Left renal cortex interstitium (tissue), 4 donors: ENCODE measurements at regions not wholly inside any gene's neighbourhood (a gene's known extent, or its start where the extent isn't known, plus 50 kb on each side); places are given as distances from the start of the nearest gene placed in this dataset.

ENCODE experiments used
- DNase-seq, 4 donors: peaks; one replicate each; pipeline ENCODE4 v3.0.0-alpha.2; 2013; ENCODE audit warnings: low read depth in 4 of 4, low spot score in 2 of 4, missing footprints in 1 of 4

DNA sequence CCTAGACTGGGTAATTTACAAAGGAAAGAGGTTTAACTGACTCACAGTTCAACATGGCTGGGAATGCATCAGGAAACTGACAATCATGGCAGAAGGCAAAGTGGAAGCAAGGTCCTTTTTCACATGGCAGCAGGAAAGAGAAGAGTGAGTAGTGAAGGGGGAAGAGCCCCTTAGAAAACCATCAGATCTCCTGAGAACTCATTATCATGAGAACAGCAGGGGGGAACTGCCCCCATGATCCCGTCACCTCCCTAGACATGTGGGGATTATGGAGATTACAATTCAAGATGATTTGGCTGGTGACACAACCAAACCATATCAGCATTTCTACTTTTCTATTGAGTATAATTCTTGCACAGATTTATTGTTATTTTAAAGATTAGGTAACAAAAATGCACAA, 822.1 kb upstream of the FLRT2 start:
- no peak for DNase-seq

DNA sequence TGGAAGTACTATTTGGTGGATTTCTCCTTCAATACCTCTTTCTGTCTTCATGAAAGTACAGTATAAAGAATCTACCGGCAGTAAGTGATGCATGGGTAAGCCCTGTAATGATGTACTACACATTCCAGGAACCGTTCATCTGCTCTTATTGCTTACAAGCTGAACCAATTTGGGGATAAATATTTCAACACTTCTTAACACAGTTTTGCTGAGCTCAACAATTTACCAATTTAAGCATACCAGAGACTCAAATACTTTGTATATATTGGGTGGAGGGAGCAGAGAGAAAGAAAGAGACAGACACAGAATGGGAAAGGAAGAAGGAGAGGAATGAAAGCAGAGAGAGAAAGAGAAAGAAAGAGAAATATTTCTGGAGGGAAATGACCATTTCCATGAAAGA, 821.1 kb upstream of the FLRT2 start:
- DNase-seq, result no peak

DNA sequence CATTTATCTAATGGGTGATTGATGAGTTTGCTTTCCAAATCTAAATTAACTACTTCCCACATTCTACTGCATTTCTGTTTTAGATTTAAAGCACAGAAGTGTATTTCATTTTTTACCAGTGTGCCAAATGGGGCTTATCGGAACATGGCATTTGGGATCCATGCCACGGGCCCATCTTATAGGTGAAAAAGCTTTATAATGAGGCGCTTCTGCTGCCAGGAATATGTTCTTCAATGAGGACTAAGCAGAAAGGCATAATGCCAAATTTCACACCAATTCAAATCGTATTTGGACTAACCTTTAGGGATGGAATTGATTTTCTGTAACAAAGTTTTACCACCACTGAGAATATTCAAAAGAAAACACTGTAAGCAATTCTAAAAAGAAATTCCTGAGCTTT, 803.5 kb upstream of the FLRT2 start:
- no peak for DNase-seq

DNA sequence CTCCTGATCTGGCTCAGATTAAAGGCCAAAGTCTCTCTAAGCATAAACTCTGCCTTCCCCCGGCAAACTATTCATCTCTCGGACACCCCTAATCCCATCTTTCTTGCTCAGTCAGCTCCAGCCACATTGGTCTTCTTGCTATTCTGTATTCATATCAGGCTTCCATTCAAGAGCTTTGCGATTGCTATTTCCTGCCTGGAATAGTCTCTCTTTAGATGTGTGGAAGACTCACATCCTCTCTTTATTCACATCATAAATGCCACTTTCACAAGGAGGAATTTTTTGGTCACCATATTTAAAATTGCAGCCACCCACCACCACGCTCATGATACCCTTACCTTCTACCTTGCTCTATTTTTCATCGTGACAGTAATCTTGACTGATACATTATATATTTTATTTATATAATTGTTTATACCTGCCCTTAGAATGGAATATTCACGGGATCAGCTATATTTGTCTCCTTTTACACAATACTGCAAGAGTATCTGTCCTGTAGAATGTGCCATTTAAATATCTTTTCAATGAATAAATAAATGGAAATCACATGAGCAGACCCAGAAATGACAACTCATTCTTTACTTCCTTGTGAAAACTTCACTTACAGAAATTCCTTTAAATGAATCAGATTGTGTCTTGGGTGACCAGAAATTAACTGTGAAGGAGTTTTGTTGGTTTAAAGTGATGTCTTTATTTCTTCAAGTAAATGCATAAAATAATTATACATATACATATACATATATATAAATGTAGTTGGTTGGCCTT, 780.6 kb upstream of the FLRT2 start:
- no peak for DNase-seq

DNA sequence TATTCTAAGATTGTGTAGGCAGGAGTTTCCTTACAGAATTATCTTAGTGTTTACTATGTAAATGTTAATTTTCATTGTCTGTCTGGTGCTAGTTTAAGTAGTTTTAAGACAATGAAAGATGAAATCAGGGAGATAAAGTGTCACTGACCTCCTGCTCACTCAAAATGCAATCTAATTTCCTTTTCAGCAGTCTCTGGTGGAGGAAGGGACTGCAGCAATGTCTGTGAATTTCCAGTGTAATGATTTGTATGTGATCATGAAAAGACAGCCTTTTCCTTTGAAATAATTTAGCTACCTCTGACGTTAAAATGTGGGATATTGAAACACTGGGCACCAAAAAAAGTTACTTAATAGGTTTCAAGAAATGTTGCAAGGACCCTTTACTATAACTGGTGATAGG, 779.7 kb upstream of the FLRT2 start:
- DNase-seq, result no peak

DNA sequence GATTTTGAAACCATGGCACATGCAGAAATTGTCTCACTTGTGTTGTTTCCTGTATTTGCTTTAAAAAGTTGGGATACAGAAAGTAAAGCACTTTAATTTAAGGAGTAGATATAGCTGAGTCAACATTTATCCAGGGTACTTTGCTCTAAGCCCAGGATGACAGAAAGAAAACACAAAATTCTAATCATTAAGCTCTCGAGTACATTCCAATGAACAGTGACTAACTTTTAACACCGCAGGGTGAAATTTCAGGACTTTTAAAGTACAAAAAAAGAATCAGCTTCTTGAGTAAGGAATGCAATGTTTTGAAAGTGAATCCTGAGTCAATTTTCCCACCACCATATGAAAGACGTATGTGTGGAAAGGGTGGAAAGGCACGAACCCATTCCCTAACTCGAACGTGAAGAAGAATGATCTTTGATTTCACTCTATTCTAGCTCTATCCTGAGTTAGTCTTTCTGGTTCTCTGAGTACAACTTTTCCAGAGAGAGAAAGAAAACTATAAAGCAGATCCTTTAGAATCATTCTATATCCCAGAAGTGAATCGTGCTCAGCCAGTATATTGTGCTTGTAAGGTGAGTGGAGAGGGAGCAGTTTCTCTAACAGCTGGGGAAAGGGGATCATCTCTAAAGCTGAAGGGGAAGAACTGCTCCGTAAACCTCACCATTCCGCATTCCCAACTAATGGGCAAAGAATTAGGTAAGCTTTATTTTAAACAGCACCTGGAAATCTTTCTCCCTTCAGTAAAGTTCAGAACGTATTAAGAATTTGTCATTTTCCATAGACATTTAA, 779.0 kb upstream of the FLRT2 start:
- DNase-seq, result no peak

DNA sequence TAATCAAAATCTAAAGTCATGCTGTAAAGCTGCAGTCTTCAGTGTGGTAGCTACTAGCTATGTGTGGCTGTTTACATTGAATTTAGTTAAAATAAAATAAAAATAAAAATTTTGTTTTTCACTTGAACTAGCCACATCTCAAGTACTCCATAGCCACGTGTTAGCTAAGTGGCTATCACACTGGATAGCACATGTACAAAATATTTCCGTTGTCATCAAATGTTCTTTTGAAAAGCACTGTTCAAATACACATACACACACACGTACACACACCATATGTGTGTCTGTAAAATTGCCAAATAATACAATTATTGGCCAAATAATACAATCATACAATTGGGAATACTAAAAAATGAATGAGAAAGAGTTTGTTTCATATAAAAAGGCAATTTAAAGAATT, 778.2 kb upstream of the FLRT2 start:
- no peak for DNase-seq

DNA sequence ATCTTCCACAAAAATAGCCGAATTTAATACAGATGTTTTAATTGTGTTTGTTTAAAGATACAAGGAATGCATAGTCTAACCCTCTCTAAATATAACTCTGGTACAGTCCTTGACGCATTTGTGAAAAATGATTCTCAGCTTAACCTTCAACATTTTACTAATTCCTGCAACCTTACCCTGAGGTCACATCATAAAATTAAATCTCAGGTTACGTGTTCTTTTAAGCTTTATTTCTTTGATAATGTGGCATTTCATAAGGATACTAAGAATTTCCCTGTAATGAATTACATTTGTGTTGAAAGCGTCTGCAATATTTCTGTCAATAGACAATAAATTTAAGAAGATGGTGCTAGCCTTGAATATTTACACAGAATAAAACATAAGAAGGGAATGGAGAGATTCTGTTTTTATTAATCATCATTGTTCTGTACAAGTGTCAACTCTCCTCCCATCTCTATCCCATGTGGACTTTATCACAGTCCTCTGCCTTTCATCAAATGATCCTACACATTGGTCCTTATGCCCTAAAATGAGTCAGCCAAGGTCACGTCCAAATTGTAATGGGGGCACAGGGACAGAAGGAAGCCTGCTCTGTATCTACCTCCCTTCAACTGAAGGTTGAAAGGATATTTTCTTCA, 769.3 kb upstream of the FLRT2 start:
- no peak for DNase-seq

DNA sequence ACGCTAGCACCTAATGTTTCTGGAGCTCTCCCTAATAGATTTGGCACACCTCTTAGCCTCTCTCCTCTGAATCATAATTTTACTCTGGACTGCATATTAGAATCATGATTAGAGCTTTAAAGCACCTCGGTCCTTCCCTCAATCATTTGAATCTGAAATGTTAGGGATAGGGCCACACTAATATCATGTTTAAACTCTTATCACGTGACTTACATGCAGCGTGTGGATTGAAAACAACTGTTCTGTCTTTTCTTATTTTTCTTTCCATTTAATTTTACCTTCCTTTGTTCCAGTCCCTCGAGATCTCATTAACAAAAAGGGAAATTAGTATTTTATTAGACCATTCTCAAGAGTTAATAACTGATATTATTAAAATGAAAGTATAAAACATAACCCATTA, 762.5 kb upstream of the FLRT2 start:
- no peak for DNase-seq

DNA sequence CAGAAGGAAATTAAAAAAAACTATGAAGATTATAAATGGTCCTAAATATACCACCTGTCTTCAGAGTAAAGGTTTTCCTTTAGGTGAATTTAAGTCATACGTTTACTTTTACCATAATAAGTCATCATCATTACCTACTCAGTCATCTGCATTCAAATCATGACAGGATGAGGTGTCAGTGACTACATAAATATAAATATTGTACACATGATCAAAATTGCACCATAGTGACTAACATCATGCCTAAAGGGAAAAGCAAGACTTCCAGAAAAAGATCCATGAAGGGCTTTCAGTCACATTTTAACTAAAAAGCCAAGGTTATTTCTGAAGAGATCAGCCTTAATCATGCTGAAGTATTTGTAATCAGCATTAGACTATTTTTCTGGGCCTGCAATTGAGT, 759.9 kb upstream of the FLRT2 start:
- DNase-seq, result no peak

DNA sequence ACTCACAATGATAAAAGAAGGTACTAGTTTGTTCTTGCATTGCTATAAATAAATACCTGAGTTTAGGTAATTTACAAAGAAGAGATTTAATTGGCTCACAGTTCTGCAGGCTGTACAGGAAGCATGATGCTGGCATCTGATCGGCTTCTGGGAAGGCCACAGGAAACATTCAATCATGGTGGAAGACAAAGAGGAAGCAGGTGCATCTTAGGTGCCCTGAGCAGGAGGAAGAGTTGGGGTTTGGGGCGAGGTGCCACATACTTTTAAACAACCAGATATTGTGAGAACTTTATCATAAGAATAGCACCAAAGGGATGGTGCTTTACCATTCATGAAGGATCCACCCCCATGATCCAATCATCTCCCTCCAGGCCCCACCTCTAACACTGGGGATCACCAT, 752.6 kb upstream of the FLRT2 start:
- DNase-seq, result no peak

DNA sequence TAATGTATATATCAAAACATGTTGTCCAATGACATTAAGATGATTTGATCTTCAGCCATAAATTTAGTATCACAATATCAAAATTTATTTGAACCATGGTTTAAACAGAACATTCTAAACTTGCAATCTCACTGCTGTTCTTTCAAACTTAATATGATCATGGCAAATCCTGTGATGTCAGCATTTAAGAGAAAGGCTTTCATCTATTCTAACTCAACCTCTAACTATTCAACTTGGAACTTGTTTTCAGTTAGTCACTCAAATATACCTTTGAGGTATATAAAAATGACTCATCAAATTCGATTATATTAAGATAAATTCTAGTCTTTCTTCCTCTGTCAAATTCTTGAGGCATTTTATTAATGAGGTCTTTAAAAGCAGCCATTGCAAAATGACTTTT, 747.0 kb upstream of the FLRT2 start:
- DNase-seq, result no peak

DNA sequence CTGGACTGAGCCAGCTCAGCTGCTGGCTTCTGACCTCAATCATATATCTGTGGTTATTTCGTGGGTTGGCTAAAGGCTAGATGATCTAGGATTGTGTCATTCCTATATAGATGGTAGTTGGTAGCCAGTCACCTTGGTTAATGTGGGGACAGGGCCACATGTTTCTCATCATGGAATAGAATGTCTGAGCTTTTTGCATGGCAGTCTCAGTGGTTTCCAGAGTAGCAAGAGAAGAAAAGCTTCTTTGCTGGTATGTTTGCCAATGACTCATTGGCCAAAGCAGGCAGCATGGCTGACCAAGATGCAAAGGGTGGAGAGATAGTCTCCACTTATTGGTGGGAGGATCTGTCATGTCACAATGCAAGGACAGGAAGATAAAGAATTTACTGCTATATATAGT, 746.4 kb upstream of the FLRT2 start:
- DNase-seq, result no peak

DNA sequence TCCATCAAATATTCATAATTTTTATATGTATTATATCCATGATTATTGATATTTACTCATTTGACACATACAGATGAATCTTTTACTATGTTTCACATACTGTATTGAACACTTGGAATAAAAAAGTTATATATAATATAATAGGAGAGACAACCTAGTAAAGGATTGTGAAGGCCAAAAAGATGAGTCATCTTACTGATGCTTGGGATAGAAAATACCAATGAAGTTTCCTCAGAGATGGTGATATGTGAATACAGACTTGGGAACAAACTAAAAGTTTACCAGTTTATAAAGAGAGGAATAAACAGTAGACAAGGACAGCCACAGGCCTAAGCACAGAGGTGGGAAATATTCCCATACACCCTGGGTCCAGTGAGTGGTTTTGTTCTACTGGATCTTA, 743.9 kb upstream of the FLRT2 start:
- no peak for DNase-seq

DNA sequence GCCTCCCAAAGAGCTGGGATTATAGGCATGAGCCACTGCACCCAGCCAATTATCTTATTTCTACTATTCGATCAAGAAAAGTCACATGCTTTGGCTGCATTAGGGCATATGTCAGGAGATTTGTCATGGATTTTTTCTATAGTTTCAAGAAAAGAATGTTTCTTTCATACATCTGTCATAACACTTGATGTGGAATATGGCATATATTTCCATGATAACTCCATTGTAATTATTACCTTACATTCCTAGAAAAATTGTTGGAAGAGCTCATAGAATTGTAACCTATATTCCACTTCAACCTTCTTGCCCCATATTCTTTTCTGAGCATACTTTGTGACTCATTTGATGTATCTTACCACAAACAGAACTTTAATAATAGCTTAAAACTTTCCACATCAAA, 740.9 kb upstream of the FLRT2 start:
- no peak for DNase-seq

DNA sequence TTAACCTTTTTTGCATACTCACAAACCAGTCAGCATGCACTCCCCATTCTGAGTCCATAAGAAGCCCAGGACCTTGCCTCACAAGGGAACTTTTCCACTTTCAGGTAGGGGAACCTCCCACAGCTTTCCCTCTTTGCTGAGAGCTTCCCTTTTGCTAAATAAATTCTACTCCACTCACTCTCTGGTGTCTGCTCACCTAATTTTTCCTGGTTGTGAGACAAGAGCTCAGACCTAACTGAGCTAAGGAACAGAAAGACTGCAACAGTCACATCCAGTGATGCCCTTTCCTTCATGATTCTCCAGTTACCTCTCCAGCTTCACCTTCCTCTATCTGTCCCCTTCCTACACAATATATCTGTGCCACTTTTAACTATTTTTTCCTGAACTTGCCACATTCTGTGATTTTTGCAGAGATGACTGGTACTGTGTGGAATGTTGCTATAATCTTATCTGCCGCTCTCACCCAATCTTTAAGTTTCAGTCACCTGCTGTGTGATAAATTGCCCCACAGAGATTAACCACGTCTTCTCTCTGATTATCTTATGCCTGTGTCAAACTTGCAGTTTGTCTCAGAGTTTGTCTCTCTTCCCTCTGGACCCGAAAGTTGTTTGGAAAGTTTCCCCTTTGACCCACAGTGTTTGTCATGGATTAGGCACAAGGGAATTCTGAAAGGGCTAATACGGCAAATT, 737.1 kb upstream of the FLRT2 start:
- DNase-seq, result no peak

DNA sequence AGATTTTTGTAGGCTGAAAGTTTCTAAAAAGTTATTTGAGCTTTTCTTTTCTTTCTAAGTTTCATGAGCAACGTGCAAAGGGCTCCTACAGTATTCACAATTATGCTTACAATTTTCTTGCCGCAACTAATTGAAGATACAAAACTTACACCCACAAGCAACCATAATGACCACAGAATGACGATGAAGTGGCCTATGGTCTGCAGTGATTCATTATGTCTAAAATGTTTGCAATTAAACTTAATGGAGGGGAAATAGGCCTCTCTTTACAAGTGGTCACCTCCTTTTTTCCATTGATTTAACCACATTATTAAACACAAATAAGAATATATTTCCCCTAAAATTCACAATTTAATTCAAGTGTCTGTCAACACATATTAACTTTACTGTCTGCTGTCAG, 732.6 kb upstream of the FLRT2 start:
- DNase-seq, result no peak

DNA sequence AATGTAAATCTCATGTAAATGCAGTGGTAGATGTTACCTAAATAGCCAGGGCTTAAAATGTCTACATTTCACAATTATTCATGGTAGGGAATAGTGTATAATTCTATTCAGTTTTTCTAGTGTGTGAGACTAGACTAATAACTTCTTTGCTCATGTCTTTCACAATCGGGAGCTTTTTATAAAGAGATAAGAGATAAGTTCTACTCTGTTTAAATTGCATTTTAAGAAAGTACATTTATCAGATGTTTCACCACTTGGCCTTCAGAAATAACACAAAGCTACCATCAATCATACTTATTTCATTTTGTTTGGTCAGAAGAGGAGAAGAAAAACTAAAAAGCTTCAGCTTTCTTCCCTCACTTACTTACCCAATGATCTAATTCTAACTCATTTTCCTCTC, 725.5 kb upstream of the FLRT2 start:
- no peak for DNase-seq

DNA sequence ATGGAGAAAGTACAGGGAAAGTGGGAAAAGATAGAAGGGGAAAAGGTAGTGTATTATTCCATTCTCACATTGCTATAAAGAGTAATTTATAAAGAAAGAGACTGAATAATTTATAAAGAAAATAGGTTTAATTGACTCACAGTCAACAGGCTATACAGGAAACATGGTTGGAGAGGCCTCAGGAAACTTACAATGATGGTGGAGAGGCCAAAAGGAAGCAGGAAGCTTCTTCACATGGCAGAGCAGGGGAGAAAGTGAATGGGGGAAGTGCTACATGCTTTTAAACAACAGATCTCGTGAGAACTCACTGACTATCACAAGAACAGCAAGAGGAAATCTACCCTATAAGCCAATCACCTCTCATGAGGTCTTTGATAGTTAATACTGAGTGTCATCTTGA, 725.0 kb upstream of the FLRT2 start:
- DNase-seq, result no peak

DNA sequence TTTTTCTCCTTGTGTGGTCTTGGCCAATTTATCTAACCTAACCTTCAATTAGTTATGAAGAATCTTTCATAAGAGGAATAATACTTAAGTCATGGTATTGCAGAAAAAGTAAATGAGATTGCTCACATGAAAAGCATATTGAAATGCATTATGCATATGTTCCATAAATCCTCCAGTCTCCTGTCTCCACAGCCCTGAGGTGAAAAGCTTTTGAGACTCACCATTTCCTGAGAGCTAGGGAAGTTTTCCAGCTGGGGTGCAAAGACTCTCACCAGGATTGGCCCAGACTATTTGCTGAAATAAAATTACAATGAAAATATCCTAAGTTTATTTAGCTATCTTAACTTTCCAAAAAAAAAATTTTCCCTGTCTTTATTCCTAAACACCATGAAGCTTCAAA, 723.8 kb upstream of the FLRT2 start:
- no peak for DNase-seq

DNA sequence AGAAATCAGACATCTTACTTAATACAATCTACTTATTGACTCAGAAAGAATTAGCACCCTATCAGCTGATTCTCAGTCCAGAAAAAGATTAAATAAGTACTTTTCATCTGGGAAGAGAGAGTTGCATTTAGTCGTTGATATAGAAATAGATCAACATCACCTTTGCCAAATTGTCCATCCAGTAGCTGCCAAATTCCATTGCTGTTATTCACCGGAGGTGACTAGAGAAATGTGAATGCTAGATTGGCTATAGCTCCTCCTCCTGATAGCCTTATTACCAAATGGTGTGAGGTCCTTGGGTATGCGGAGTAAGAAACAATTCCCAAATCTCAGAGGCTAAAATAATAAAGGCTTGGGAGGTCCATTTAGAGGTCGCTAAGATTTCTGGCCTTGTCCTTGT, 723.3 kb upstream of the FLRT2 start:
- no peak for DNase-seq
